ENCODE measurements at regions not wholly inside any gene's neighbourhood (a gene's known extent, or its start where the extent isn't known, plus 50 kb on each side); places are given as distances from the start of the nearest gene placed in this dataset.

DNA sequence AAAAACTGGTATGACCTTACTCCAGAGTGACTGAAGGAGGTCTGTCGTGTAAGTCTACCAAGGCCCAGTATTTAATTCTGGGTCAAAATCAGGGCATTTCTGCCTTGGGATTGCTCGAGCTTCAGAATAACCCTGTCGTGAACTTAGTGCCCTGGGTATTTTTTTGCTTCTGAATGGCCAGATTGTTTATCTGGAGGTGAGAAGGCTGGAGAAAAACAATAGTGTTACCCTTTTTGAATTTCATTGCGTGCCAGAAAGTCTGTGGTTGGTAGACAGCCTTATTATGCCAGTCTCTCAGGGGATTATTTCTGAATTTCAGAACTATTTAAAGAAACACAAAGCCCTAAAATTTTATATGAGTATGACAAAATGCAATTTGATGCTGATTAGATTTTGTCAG, 323.4 kb downstream of the CSNK1G3 start:
- Histone ChIP-seq H2BK15ac (ENCODE audit: low read depth, low read length) (no peak overlapping the region), H3K79me1 (ENCODE audit: insufficient read depth, low read depth, low read length, poor library complexity, severe bottlenecking) (no peaks in the 10 kb centered on the region), H2BK5ac (ENCODE audit: insufficient read length, low read length) (no peak overlapping the region), H4K8ac (replicated peaks; ENCODE audit: insufficient read length, low read depth, low read length) (no peak overlapping the region), H3K18ac (ENCODE audit: insufficient read length, low read depth, low read length) (no peak overlapping the region), H2BK120ac (ENCODE audit: low read depth, low read length, poor library complexity, severe bottlenecking) (no peak overlapping the region), H3K79me2 (ENCODE audit: insufficient read depth, low read length) (no peaks in the 10 kb centered on the region), H3K23ac (ENCODE audit: insufficient read length, low read depth, low read length) (no peak overlapping the region), H2BK12ac (ENCODE audit: insufficient read length, low read depth, low read length) (no peak overlapping the region), H4K20me1 (ENCODE audit: control insufficient read depth, insufficient read depth, insufficient read length) (no peaks in the 10 kb centered on the region), H3K27ac (ENCODE audit: insufficient read length, low read depth, low read length) (no peak overlapping the region), H2BK20ac (ENCODE audit: low read depth, low read length, poor library complexity, severe bottlenecking) (no peak overlapping the region), H3K4ac (ENCODE audit: low read depth, low read length) (no peak overlapping the region), H4K5ac (ENCODE audit: insufficient read length, low read depth, low read length) (no peak overlapping the region), H3T11ph (ENCODE audit: low read length) (no peak overlapping the region), H3K14ac (ENCODE audit: insufficient read depth, low read length) (no peak overlapping the region), H2AK5ac (ENCODE audit: insufficient read length, low read length) (no peak overlapping the region), H3K23me2 (ENCODE audit: insufficient read length, low read depth, low read length, poor library complexity, severe bottlenecking) (no peaks in the 10 kb centered on the region), H3K9ac (ENCODE audit: extremely low read depth, insufficient read length, low read length) (no peak overlapping the region), H3K27me3 (ENCODE audit: insufficient read depth, low read length) (no peaks in the 10 kb centered on the region), H4K91ac (ENCODE audit: insufficient read length, low read depth, low read length) (no peak overlapping the region), H3K56ac (ENCODE audit: insufficient read length, low read depth, low read length) (no peak overlapping the region), H3K4me1 (ENCODE audit: insufficient read depth, low read length) (no peaks in the 10 kb centered on the region; the same call in 1 of the 2 replicates), H2AFZ (ENCODE audit: low read length) (no peak overlapping the region), H3K9me3 (ENCODE audit: control insufficient read depth, low read depth, low read length) (no peaks in the 10 kb centered on the region), H3K4me2 (ENCODE audit: insufficient read depth, insufficient read length, low read length) (no peak overlapping the region)
- Mint-ChIP-seq H3K9me3 (peaks cover 3 to 10% of the 10 kb centered on the region in 2 experiments; a peak in 3 of 5 replicates), H3K27ac (no peak overlapping the region), H3K4me3 (no peak overlapping the region), H3K4me1 (peaks cover 5 to 7% of the 10 kb centered on the region in 2 experiments; a peak in 2 of 4 replicates), H3K27me3 (ENCODE audit: low read depth) (no peaks in the 10 kb centered on the region), H3K36me3 (ENCODE audit: insufficient read depth in 1 of 3, low read depth in 3 of 3) (no peaks in the 10 kb centered on the region)
- TF ChIP-seq, protein P1, sequence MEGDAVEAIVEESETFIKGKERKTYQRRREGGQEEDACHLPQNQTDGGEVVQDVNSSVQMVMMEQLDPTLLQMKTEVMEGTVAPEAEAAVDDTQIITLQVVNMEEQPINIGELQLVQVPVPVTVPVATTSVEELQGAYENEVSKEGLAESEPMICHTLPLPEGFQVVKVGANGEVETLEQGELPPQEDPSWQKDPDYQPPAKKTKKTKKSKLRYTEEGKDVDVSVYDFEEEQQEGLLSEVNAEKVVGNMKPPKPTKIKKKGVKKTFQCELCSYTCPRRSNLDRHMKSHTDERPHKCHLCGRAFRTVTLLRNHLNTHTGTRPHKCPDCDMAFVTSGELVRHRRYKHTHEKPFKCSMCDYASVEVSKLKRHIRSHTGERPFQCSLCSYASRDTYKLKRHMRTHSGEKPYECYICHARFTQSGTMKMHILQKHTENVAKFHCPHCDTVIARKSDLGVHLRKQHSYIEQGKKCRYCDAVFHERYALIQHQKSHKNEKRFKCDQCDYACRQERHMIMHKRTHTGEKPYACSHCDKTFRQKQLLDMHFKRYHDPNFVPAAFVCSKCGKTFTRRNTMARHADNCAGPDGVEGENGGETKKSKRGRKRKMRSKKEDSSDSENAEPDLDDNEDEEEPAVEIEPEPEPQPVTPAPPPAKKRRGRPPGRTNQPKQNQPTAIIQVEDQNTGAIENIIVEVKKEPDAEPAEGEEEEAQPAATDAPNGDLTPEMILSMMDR (conservative IDR thresholded peaks at IDR 0.05), result no peak
- no CpG with 5 or more reads among the region's 4 CpGs for WGBS (ENCODE audit: extremely low coverage, insufficient read length, low lambda C conversion rate)
- DNase-seq, result no peak
